ENCODE measurements at regions not wholly inside any gene's neighbourhood (a gene's known extent, or its start where the extent isn't known, plus 50 kb on each side); places are given as distances from the start of the nearest gene placed in this dataset.

DNA sequence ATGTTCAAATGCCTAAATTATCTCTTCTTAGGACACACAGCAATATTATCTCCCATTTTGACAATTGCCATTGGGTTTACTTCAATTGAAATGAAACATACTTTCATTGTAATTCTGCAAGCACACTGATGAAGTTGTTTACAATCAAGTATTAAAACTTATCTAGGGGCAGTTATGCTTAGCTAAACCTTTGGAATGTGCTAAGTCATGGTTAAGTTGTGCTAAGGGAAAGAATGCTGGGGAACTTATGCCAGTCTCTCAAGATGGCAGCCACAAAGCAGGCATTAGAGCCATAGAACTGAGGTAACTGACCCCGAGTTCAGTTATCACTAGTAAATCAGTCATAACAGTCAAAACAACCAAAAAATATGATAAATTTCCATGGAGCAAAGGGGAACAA, 59.1 kb upstream of the NT5E start:
- no peak for TF ChIP-seq MYBL2 (CRISPR knock-in tag; IDR thresholded peaks at IDR 0.05)
- no peak for TF ChIP-seq CTCF (IDR thresholded peaks at IDR 0.05)

All from WTC11 (cell line).